Mesenchymal stem cell (in vitro differentiated cells and primary cell): ENCODE measurements at regions not wholly inside any gene's neighbourhood (a gene's known extent, or its start where the extent isn't known, plus 50 kb on each side); places are given as distances from the start of the nearest gene placed in this dataset.

Experiments used
- DNase-seq: peaks from one replicate; pipeline ENCODE4 v3.0.0-alpha.2; 2013
- H2AFZ ChIP-seq: one replicate; pipeline ENCODE4 v1.6.1; 2013; ENCODE audit warnings: low read depth, mild to moderate bottlenecking, control low read depth, inconsistent platforms, low read length, moderate library complexity
- H2AK5ac ChIP-seq: 2 replicates; pipeline ENCODE4 v1.6.1; 2013; ENCODE audit warnings: low read length, moderate library complexity, mild to moderate bottlenecking, inconsistent platforms; ENCODE audit not compliant: severe bottlenecking
- H2BK120ac ChIP-seq: one replicate; pipeline ENCODE4 v1.6.1; 2013; ENCODE audit warnings: low read depth, mild to moderate bottlenecking, inconsistent platforms, low read length, moderate library complexity
- H2BK12ac ChIP-seq, 2 experiments: one replicate each; pipeline ENCODE4 v1.6.1; 2013; ENCODE audit warnings: inconsistent platforms in 2 of 2, low read length in 2 of 2, mild to moderate bottlenecking in 2 of 2, moderate library complexity in 2 of 2, control low read depth in 1 of 2
- H2BK15ac ChIP-seq: one replicate; pipeline ENCODE4 v1.6.1; 2013; ENCODE audit warnings: mild to moderate bottlenecking, low read depth, inconsistent platforms; ENCODE audit not compliant: poor library complexity, severe bottlenecking
- H2BK5ac ChIP-seq: 2 replicates; pipeline ENCODE4 v1.6.1; 2013; ENCODE audit warnings: low read depth, mild to moderate bottlenecking, low read length, control low read depth, inconsistent platforms; ENCODE audit not compliant: poor library complexity, severe bottlenecking
- H3K14ac ChIP-seq, 2 experiments: one replicate each; pipeline ENCODE4 v1.6.1; 2013; ENCODE audit warnings: inconsistent platforms in 2 of 2, low read length in 2 of 2, control low read depth in 1 of 2, mild to moderate bottlenecking in 1 of 2, moderate library complexity in 1 of 2
- H3K18ac ChIP-seq, 2 experiments: one replicate each; pipeline ENCODE4 v1.6.1; 2013; ENCODE audit warnings: inconsistent platforms in 2 of 2, low read length in 2 of 2, control low read depth in 1 of 2, low read depth in 1 of 2, mild to moderate bottlenecking in 1 of 2
- H3K23ac ChIP-seq, 2 experiments: one replicate each; pipeline ENCODE4 v1.6.1; 2013; ENCODE audit warnings: inconsistent platforms in 2 of 2, low read length in 2 of 2, mild to moderate bottlenecking in 2 of 2, moderate library complexity in 2 of 2, control low read depth in 1 of 2
- H3K27ac ChIP-seq: 2 replicates; pipeline ENCODE4 v1.5.1; 2013; ENCODE audit warnings: mild to moderate bottlenecking, moderate library complexity, low read length, control low read depth, inconsistent platforms; ENCODE audit not compliant: poor library complexity, severe bottlenecking
- H3K27me3 ChIP-seq, 2 experiments: 2 replicates each; pipeline versions ENCODE4 v1.6.1 to v1.7.0; 2013; ENCODE audit warnings: low read length in 2 of 2, mild to moderate bottlenecking in 2 of 2, moderate library complexity in 2 of 2, control low read depth in 1 of 2, inconsistent platforms in 1 of 2; ENCODE audit not compliant: control insufficient read depth in 1 of 2, insufficient read depth in 1 of 2
- H3K36me3 ChIP-seq, 2 experiments: 2 replicates each; pipeline versions ENCODE4 v1.6.1 to v1.7.0; 2013; ENCODE audit warnings: low read length in 2 of 2, control low read depth in 1 of 2, inconsistent platforms in 1 of 2, low read depth in 1 of 2, mild to moderate bottlenecking in 1 of 2; ENCODE audit not compliant: insufficient read depth in 2 of 2, control insufficient read depth in 1 of 2
- H3K4ac ChIP-seq, 2 experiments: one replicate each; pipeline ENCODE4 v1.6.1; 2013; ENCODE audit warnings: inconsistent platforms in 2 of 2, low read length in 2 of 2, mild to moderate bottlenecking in 2 of 2, moderate library complexity in 2 of 2, control low read depth in 1 of 2, low read depth in 1 of 2
- H3K4me1 ChIP-seq: 2 replicates; pipeline ENCODE4 v1.6.1; 2013; ENCODE audit warnings: low read depth, low read length, control low read depth; ENCODE audit not compliant: control insufficient read depth, insufficient read depth
- H3K4me2 ChIP-seq: 2 replicates; pipeline ENCODE4 v1.6.1; 2013; ENCODE audit warnings: low read length, mild to moderate bottlenecking, inconsistent platforms; ENCODE audit not compliant: poor library complexity, severe bottlenecking
- H3K4me3 ChIP-seq, 2 experiments: 2 replicates each; pipeline versions ENCODE4 v1.5.1 to v1.7.0; 2013; ENCODE audit warnings: low read length in 2 of 2, mild to moderate bottlenecking in 2 of 2, control low read depth in 1 of 2, low read depth in 1 of 2; ENCODE audit not compliant: insufficient read depth in 1 of 2
- H3K79me1 ChIP-seq: replicated peaks from 2 replicates; pipeline ENCODE4 v1.6.1; 2013; ENCODE audit warnings: mild to moderate bottlenecking, control low read depth, low read length, inconsistent platforms; ENCODE audit not compliant: poor library complexity, severe bottlenecking
- H3K9ac ChIP-seq: 2 replicates; pipeline ENCODE4 v1.7.0; 2013; ENCODE audit warnings: mild to moderate bottlenecking, low read length, moderate library complexity
- H3K9me3 ChIP-seq: 2 replicates; pipeline ENCODE4 v1.7.0; 2013; ENCODE audit warnings: mild to moderate bottlenecking, low read length; ENCODE audit not compliant: control insufficient read depth
- H4K8ac ChIP-seq: one replicate; pipeline ENCODE4 v1.6.1; 2013; ENCODE audit warnings: inconsistent platforms, mild to moderate bottlenecking, low read length, moderate library complexity
- H4K91ac ChIP-seq: one replicate; pipeline ENCODE4 v1.6.1; 2013; ENCODE audit warnings: mild to moderate bottlenecking, low read length, inconsistent platforms
- WGBS: methylation state at CpG from one replicate; pipeline ENCODE4 v1.1.7; 2013; ENCODE audit warnings: mixed read lengths; 5-methylcytosine and 5-hydroxymethylcytosine counted together

GRCh38 chr2:221972813-221973478 is 325.9 kb downstream of the PAX3 start:
- 86% methylated on average over 5 of the region's 6 CpGs for WGBS

DNA sequence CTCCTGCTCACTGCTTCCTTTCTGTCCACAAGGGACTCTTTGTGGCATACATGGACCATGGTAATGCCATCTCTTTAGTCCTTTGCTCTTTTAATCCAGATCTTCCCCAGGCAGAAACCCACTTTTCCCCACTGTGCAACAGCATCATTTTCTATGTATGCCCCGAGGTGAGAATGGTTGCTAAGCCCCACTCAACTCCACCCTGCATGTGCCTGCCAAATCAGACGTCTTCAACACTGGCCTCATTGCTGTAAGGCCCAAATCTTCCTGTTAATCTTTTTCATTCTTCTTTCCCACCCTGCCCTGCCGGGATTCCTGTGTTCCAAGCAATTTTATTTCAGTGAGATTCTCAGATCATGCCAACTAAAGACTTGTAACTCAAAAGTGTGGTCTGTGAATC is 328.4 kb downstream of the PAX3 start:
- Histone ChIP-seq H3K9me3 (no peaks in the 10 kb centered on the region), H4K8ac (no peak overlapping the region), H3K27me3 (peaks cover 0 to 5% of the 10 kb centered on the region in 2 experiments), H2BK12ac (no peak overlapping the region), H2AK5ac (peak overlapping the region; percentile 13), H3K14ac (no peak overlapping the region), H3K4ac (no peak overlapping the region), H4K91ac (no peak overlapping the region), H2BK5ac (no peak overlapping the region), H3K79me1 (no peaks in the 10 kb centered on the region), H3K9ac (no peak overlapping the region), H2BK120ac (no peak overlapping the region), H2BK15ac (no peak overlapping the region), H3K4me2 (no peak overlapping the region), H3K36me3 (no peaks in the 10 kb centered on the region), H3K18ac (no peak overlapping the region), H3K4me3 (no peak overlapping the region), H2AFZ (no peak overlapping the region), H3K23ac (no peak overlapping the region), H3K27ac (no peak overlapping the region), H3K4me1 (no peaks in the 10 kb centered on the region)
- WGBS = 93% methylated on average over 3 of the region's 3 CpGs
- DNase-seq = no peak

More at GRCh38 chr2:221972813-221973478, 325.9 kb downstream of the PAX3 start:
- H2BK120ac ChIP-seq = no peak overlapping the region
- H3K23ac ChIP-seq = no peak overlapping the region
- H3K79me1 ChIP-seq = no peaks in the 10 kb centered on the region
- H3K4me2 ChIP-seq = no peak overlapping the region
- no peak overlapping the region for H3K4me3 ChIP-seq
- no peaks in the 10 kb centered on the region for H3K4me1 ChIP-seq
- H3K14ac ChIP-seq = no peak overlapping the region
- no peak overlapping the region for H2BK12ac ChIP-seq
- no peak overlapping the region for H3K4ac ChIP-seq
- no peak overlapping the region for H3K18ac ChIP-seq
- H3K36me3 ChIP-seq = no peaks in the 10 kb centered on the region
- no peak overlapping the region for H3K9ac ChIP-seq
- no peak overlapping the region for H3K27ac ChIP-seq
- H2BK15ac ChIP-seq = no peak overlapping the region
- no peak overlapping the region for H2AK5ac ChIP-seq
- no peak overlapping the region for H4K8ac ChIP-seq
- DNase-seq = no peak
- H2AFZ ChIP-seq = no peak overlapping the region
- no peaks in the 10 kb centered on the region for H3K9me3 ChIP-seq
- H4K91ac ChIP-seq = no peak overlapping the region
- no peak overlapping the region for H2BK5ac ChIP-seq
- peaks cover 0 to 5% of the 10 kb centered on the region in 2 experiments for H3K27me3 ChIP-seq

GRCh38 chr2:221969830-221970144 is 329.0 kb downstream of the PAX3 start:
- Histone ChIP-seq H3K4me2 (no peak overlapping the region), H3K14ac (no peak overlapping the region), H3K27ac (no peak overlapping the region), H3K4me3 (no peak overlapping the region), H4K91ac (no peak overlapping the region), H3K9me3 (no peaks in the 10 kb centered on the region), H2BK5ac (no peak overlapping the region), H4K8ac (peak overlapping the region; percentile 12), H3K79me1 (no peaks in the 10 kb centered on the region), H2BK120ac (no peak overlapping the region), H3K4ac (no peak overlapping the region), H2BK15ac (no peak overlapping the region), H3K4me1 (no peaks in the 10 kb centered on the region), H3K18ac (no peak overlapping the region), H2AK5ac (no peak overlapping the region), H3K23ac (no peak overlapping the region), H3K9ac (no peak overlapping the region), H3K27me3 (peaks cover 0 to 5% of the 10 kb centered on the region in 2 experiments), H2AFZ (no peak overlapping the region), H2BK12ac (no peak overlapping the region), H3K36me3 (no peaks in the 10 kb centered on the region)
- DNase-seq = no peak
- 91% methylated on average over 5 of the region's 5 CpGs for WGBS

DNA sequence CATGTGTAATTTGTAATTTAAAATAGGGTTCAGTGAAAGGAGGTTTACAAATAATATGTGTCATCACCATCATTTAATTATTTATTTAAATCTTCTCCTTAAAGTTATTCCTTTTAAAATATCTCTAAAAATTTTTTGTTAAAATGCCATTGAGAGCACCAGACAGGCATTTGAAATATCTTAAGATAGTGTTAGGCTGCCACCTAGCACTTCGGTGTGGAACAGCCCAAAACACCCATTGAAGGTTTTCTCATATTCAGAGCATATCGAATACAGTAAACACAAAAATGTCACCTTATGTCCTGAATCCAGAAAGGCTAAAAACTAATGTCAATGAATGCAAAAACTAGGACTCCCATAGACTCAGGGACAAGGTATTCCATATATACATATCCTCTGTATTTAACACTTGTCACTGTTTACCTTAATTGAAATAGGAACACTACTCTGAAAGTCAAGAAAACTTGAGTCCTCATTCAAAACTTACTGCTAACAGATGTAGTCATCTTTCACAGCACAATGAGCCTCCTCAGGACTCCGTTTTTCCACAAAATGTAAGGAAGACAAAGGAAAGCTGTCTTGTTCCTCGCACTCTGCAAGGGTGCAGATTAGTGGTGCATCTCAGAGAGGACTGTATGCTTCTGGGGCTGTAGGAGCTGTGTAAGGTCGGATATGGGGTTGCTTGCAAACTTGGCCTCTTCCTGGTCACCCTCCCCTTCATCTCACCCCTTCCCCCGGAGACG is 329.5 kb downstream of the PAX3 start:
- Histone ChIP-seq H4K91ac (no peak overlapping the region), H2BK12ac (no peak overlapping the region), H3K4me1 (no peaks in the 10 kb centered on the region), H3K18ac (no peak overlapping the region), H3K4me2 (no peak overlapping the region), H3K36me3 (no peaks in the 10 kb centered on the region), H3K23ac (no peak overlapping the region), H3K27me3 (peaks cover 0 to 5% of the 10 kb centered on the region in 2 experiments), H2BK15ac (no peak overlapping the region), H2AFZ (no peak overlapping the region), H3K4me3 (no peak overlapping the region), H2AK5ac (no peak overlapping the region), H2BK120ac (no peak overlapping the region), H3K79me1 (no peaks in the 10 kb centered on the region), H4K8ac (peak overlapping the region; percentile 12), H3K9me3 (no peaks in the 10 kb centered on the region), H3K27ac (no peak overlapping the region), H3K14ac (no peak overlapping the region), H3K9ac (no peak overlapping the region), H3K4ac (no peak overlapping the region), H2BK5ac (no peak overlapping the region)
- DNase-seq = peak; percentile 55
- WGBS = 51% methylated on average over 5 of the region's 7 CpGs
